ENCODE measurements at regions not wholly inside any gene's neighbourhood (a gene's known extent, or its start where the extent isn't known, plus 50 kb on each side); places are given as distances from the start of the nearest gene placed in this dataset.

DNA sequence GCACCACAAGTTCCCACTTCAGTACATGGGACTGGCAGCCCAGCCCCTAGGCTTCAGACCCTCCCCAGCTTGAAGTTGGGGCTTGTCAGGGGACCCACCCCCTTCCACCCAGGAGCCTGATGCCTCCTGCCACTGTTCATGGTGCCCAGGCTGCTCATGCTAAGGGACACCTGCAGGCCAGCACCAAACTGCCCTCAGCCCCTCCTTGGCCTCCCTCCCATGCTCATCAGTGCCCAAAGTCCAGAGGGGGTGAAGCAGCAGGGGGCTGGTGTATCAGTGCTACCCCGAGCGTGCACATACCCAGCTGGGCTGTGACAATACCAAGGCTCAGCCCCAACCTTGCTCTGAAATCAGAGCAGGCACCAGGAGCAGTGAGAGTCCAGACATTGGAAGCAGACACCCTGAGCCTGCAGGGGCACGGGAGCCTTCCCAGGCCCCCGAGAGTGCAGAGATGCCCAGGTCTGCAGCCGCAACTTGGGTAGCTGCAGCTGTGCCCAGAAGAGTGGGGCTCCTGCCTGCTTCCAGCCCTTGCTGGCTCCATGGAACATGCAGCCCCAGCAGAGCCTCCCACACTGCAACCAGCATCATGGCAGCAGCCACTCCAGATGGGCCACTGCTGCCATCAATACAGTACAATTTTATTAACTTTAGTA, 79.0 kb downstream of the MTERF1 start:
- TF ChIP-seq, protein P1, sequence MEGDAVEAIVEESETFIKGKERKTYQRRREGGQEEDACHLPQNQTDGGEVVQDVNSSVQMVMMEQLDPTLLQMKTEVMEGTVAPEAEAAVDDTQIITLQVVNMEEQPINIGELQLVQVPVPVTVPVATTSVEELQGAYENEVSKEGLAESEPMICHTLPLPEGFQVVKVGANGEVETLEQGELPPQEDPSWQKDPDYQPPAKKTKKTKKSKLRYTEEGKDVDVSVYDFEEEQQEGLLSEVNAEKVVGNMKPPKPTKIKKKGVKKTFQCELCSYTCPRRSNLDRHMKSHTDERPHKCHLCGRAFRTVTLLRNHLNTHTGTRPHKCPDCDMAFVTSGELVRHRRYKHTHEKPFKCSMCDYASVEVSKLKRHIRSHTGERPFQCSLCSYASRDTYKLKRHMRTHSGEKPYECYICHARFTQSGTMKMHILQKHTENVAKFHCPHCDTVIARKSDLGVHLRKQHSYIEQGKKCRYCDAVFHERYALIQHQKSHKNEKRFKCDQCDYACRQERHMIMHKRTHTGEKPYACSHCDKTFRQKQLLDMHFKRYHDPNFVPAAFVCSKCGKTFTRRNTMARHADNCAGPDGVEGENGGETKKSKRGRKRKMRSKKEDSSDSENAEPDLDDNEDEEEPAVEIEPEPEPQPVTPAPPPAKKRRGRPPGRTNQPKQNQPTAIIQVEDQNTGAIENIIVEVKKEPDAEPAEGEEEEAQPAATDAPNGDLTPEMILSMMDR (IDR thresholded peaks at IDR 0.05): no peak

- TF ChIP-seq, protein P1 (IDR thresholded peaks at IDR 0.05): no peak
These were observed 69.3 kb downstream of the MTERF1 start for GRCh38 chr7:91811236-91811635.

- TF ChIP-seq, protein P1 (IDR thresholded peaks at IDR 0.05): no peak
These were observed 68.9 kb downstream of the MTERF1 start for GRCh38 chr7:91811641-91812040.

DNA sequence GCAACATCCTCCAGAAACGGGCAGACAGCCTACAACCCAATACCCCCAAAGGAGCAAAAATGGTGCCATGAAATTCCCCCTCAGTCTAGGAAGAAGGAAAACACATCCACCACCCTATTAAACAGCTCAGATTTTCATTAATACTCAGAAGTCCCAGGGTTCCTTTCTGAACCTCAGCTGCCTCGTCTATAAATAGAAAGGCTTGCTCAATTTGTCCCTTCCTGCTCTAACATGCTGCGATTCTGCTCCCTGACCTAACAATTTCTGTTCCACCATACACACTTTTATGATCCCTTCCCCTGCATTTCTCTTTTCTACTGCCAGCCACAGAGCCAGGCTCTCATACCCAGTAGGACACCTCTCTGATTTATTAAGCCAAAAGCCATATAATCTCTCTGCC, 68.1 kb downstream of the MTERF1 start:
- TF ChIP-seq, protein P1 (IDR thresholded peaks at IDR 0.05): no peak

- TF ChIP-seq, protein P1 (IDR thresholded peaks at IDR 0.05): no peak
These were observed 66.3 kb downstream of the MTERF1 start for GRCh38 chr7:91814189-91814588.
